GM12878 (cell line): ENCODE measurements at regions not wholly inside any gene's neighbourhood (a gene's known extent, or its start where the extent isn't known, plus 50 kb on each side); places are given as distances from the start of the nearest gene placed in this dataset.

Experiments
- ATAC-seq: fragments of 200-7000 bp; cut with Tn5 transposase; 3 replicates; pipeline ENCODE4 v1.9.1; 2020; ENCODE audit warnings: mild to moderate bottlenecking, moderate library complexity
- BruUV-seq: library from RNA; stranded (reverse); fragments of 400-500 nt; replicated peaks from 2 replicates; lab custom pipeline; 2021; lab: Mats Ljungman, UMichigan
- CTCF ChIA-PET: fragments of 300-600 bp; sonication (Branson Sonifier 250); formaldehyde crosslinking; extraction: SDS; loops from one replicate; lab custom pipeline; 2021; ENCODE audit warnings: inconsistent platforms; lab: Yijun Ruan, JAX
- POLR2A ChIA-PET: fragments of 350-600 bp; formaldehyde crosslinking; extraction: SDS; loops from one replicate; lab custom pipeline; 2021; ENCODE audit warnings: inconsistent platforms; lab: Charles Lee
- RAD21 ChIA-PET: fragments of 300-600 bp; sonication (Branson Sonifier 250); formaldehyde crosslinking; loops from one replicate; lab custom pipeline; 2023; ENCODE audit warnings: antibody characterized with exemption; ENCODE audit not compliant: unreplicated experiment; lab: Charles Lee
- SMC1A ChIA-PET: fragments of 300-600 bp; sonication (Branson Sonifier 250); formaldehyde crosslinking; loops from one replicate; lab custom pipeline; 2023; ENCODE audit not compliant: unreplicated experiment, uncharacterized antibody; lab: Charles Lee
- DNase-seq: peaks from one replicate; pipeline ENCODE4 v3.0.0-alpha.2; 2011; ENCODE audit warnings: low read depth, low spot score
- FAIRE-seq: peaks from 3 replicates; lab custom pipeline; 2011; peaks lifted over from hg19 to GRCh38; lab: Jason Lieb, UNC
- H2AFZ ChIP-seq: 2 replicates; pipeline ENCODE4 v1.6.0; 2011; ENCODE audit warnings: low read depth, low read length, control low read depth; ENCODE audit not compliant: control insufficient read depth
- H3K27ac ChIP-seq: 2 replicates; pipeline ENCODE4 v1.5.1; 2011; ENCODE audit warnings: control low read depth; ENCODE audit not compliant: control insufficient read depth, insufficient read depth
- H3K27me3 ChIP-seq, 2 experiments: replicated peaks in 1 of 2; 2 replicates each; pipeline versions ENCODE4 v1.6.0 to v1.6.1; 2011; ENCODE audit warnings: low read length in 1 of 2; ENCODE audit not compliant: control insufficient read depth in 2 of 2, insufficient read depth in 2 of 2
- H3K36me3 ChIP-seq, 2 experiments: 2 replicates each; pipeline ENCODE4 v1.5.1; 2011; ENCODE audit warnings: low read length in 1 of 2; ENCODE audit not compliant: control insufficient read depth in 2 of 2, insufficient read depth in 2 of 2
- H3K4me1 ChIP-seq: 2 replicates; pipeline ENCODE4 v1.6.1; 2011; ENCODE audit warnings: mild to moderate bottlenecking, low read length, moderate library complexity, mixed read lengths; ENCODE audit not compliant: control insufficient read depth, insufficient read depth
- H3K4me2 ChIP-seq: 2 replicates; pipeline ENCODE4 v1.6.0; 2011; ENCODE audit warnings: control low read depth; ENCODE audit not compliant: control insufficient read depth, insufficient read depth
- H3K4me3 ChIP-seq: fragments of 200-600 bp; sonication (generic); 2 replicates; pipeline ENCODE4 v1.5.1; 2016
- H3K79me2 ChIP-seq: 2 replicates; pipeline ENCODE4 v1.6.0; 2011; ENCODE audit warnings: low read length; ENCODE audit not compliant: control insufficient read depth, insufficient read depth
- H3K9ac ChIP-seq: 2 replicates; pipeline ENCODE4 v1.8.0; 2011; ENCODE audit warnings: low read length, control low read depth, mixed read lengths; ENCODE audit not compliant: control insufficient read depth, insufficient read depth
- H3K9me3 ChIP-seq: replicated peaks from 3 replicates; pipeline ENCODE4 v1.5.1; 2011; ENCODE audit warnings: mild to moderate bottlenecking, low read length; ENCODE audit not compliant: control insufficient read depth, insufficient read depth
- H4K20me1 ChIP-seq: 2 replicates; pipeline ENCODE4 v1.6.0; 2011; ENCODE audit not compliant: control insufficient read depth, insufficient read depth
- BMI1 ChIP-seq: fragments of 450-650 bp; IDR thresholded peaks from 2 replicates; pipeline ENCODE4 v1.6.1; 2016; ENCODE audit warnings: mild to moderate bottlenecking, moderate library complexity, borderline replicate concordance
- CHD4 ChIP-seq: fragments of 200-600 bp; sonication (generic); IDR thresholded peaks from 2 replicates; pipeline ENCODE4 v1.6.1; 2016; ENCODE audit warnings: mild to moderate bottlenecking
- ELK1 ChIP-seq: IDR thresholded peaks from 2 replicates; pipeline ENCODE4 v1.6.1; 2012; ENCODE audit warnings: low read depth, low read length, improper control_type of control experiment
- ETV6 ChIP-seq, 2 experiments: fragments of 450-650 bp in 1 of 2; IDR thresholded peaks in 1 of 2; conservative IDR thresholded peaks in 1 of 2; 2 replicates each; pipeline ENCODE4 v1.6.1; 2014; ENCODE audit warnings: antibody characterized with exemption in 1 of 2, borderline replicate concordance in 1 of 2, low read depth in 1 of 2, mild to moderate bottlenecking in 1 of 2, moderate library complexity in 1 of 2
- GATAD2B ChIP-seq: fragments of 450-650 bp; conservative IDR thresholded peaks from 2 replicates; pipeline ENCODE4 v1.6.1; 2017; ENCODE audit warnings: low read depth, mild to moderate bottlenecking, moderate library complexity
- HDAC2 ChIP-seq: fragments of 200-600 bp; sonication (generic); IDR thresholded peaks from 2 replicates; pipeline ENCODE4 v1.6.1; 2017
- KDM1A ChIP-seq: fragments of 200-600 bp; sonication (generic); IDR thresholded peaks from 2 replicates; pipeline ENCODE4 v1.6.1; 2016; ENCODE audit warnings: borderline replicate concordance
- MEF2B ChIP-seq: fragments of 450-650 bp; IDR thresholded peaks from 2 replicates; pipeline ENCODE4 v1.6.1; 2018; ENCODE audit warnings: mild to moderate bottlenecking, moderate library complexity; ENCODE audit not compliant: partially characterized antibody, poor library complexity, severe bottlenecking
- SIN3A ChIP-seq: IDR thresholded peaks from 2 replicates; pipeline ENCODE4 v1.6.1; 2012; ENCODE audit warnings: low read depth, low read length, improper control_type of control experiment
- SIX5 ChIP-seq: IDR thresholded peaks from 2 replicates; pipeline ENCODE4 v1.6.1; 2011; ENCODE audit warnings: mild to moderate bottlenecking, low read depth, low read length, moderate library complexity; ENCODE audit not compliant: severe bottlenecking
- TAF1 ChIP-seq: IDR thresholded peaks from 2 replicates; pipeline ENCODE4 v1.6.1; 2011; ENCODE audit warnings: mild to moderate bottlenecking, low read depth, low read length, borderline replicate concordance
- TARDBP ChIP-seq: IDR thresholded peaks from 2 replicates; pipeline ENCODE4 v1.6.1; 2016; ENCODE audit warnings: borderline replicate concordance
- ZBED1 ChIP-seq: IDR thresholded peaks from 2 replicates; pipeline ENCODE4 v1.6.1; 2016; ENCODE audit warnings: borderline replicate concordance
- WGBS: methylation state at CpG from one replicate; pipeline ENCODE4 v1.1.6; 2016; ENCODE audit warnings: low lambda C conversion rate; ENCODE audit not compliant: insufficient replicate concordance, insufficient coverage; ENCODE audit errors: missing lambda C conversion rate; 5-methylcytosine and 5-hydroxymethylcytosine counted together
- in situ Hi-C: fragments of 300-500 bp; cut with MboI; formaldehyde crosslinking; loops from 9 replicates; pipeline ENCODE4 v1.14.3; 2018; ENCODE audit warnings: mixed read lengths
- intact Hi-C: fragments of 100-400 bp; cut with micrococcal nuclease; formaldehyde crosslinking; loops from one replicate; pipeline ENCODE4 v1.14.2; 2022; ENCODE audit not compliant: unreplicated experiment
- TF ChIP-seq, protein P1 (sequence below): fragments of 450-650 bp; IDR thresholded peaks from 2 replicates; pipeline ENCODE4 v1.6.1; 2017; ENCODE audit warnings: mild to moderate bottlenecking, moderate library complexity

DNA sequence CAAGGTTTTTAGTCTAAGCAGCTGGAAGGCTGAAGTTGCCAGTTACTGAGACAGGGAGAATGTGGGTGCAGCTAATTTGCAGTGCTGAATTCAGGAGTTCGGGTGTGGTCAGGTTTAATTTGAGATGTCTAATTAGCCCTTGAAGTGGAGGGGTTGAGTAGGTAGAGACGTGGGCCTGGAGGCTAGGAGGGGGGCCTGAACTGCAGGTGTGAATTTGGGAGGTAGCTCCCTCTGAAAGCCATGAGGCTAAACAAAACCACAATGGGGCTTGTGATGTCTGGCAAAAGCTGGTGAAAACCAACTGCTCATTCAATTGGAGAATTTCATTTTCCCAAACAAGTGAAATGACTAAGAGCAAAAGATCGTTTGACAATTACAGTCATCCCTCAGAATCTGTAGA lies 246.0 kb upstream of the NFE2L3 start (continued):
- TF ChIP-seq, protein P1, sequence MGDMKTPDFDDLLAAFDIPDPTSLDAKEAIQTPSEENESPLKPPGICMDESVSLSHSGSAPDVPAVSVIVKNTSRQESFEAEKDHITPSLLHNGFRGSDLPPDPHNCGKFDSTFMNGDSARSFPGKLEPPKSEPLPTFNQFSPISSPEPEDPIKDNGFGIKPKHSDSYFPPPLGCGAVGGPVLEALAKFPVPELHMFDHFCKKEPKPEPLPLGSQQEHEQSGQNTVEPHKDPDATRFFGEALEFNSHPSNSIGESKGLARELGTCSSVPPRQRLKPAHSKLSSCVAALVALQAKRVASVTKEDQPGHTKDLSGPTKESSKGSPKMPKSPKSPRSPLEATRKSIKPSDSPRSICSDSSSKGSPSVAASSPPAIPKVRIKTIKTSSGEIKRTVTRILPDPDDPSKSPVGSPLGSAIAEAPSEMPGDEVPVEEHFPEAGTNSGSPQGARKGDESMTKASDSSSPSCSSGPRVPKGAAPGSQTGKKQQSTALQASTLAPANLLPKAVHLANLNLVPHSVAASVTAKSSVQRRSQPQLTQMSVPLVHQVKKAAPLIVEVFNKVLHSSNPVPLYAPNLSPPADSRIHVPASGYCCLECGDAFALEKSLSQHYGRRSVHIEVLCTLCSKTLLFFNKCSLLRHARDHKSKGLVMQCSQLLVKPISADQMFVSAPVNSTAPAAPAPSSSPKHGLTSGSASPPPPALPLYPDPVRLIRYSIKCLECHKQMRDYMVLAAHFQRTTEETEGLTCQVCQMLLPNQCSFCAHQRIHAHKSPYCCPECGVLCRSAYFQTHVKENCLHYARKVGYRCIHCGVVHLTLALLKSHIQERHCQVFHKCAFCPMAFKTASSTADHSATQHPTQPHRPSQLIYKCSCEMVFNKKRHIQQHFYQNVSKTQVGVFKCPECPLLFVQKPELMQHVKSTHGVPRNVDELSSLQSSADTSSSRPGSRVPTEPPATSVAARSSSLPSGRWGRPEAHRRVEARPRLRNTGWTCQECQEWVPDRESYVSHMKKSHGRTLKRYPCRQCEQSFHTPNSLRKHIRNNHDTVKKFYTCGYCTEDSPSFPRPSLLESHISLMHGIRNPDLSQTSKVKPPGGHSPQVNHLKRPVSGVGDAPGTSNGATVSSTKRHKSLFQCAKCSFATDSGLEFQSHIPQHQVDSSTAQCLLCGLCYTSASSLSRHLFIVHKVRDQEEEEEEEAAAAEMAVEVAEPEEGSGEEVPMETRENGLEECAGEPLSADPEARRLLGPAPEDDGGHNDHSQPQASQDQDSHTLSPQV = no peak
- TF ChIP-seq HDAC2 = no peak

DNA sequence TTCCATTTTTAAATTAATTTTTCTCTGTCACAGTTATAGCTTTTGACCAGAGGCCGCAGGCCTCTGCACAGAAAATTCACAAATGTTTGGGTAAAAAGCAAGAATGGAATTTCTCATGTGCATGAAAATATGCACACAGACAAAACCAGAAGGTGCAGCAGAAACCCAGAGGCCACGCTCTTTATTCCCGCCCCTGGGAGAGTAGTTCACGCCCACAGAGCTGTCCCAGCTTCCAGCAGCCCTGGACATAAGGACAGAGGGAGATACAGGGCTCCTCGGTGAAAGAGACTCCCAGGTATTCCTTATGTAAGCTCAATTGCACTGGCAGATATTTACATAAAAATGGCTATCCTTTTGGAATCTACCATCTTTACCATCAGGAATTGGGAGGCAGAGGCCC lies 245.2 kb upstream of the NFE2L3 start:
- H3K27me3 ChIP-seq = no peaks in the 10 kb centered on the region
- H4K20me1 ChIP-seq = no peaks in the 10 kb centered on the region
- no peak overlapping the region for H3K9ac ChIP-seq
- peaks cover 14% of the 10 kb centered on the region for H3K4me1 ChIP-seq
- no peak overlapping the region for H3K27ac ChIP-seq
- H3K4me3 ChIP-seq = no peak overlapping the region
- H3K4me2 ChIP-seq = no peak overlapping the region
- no peak overlapping the region for H2AFZ ChIP-seq
- no peaks in the 10 kb centered on the region for H3K36me3 ChIP-seq
- H3K9me3 ChIP-seq = no peaks in the 10 kb centered on the region
- WGBS = 72% methylated on average over 5 of the region's 5 CpGs
- CTCF ChIA-PET = interaction anchor here (1.1 to 7.0 kb wide), 5 partner anchors 12 to 184 kb away, joined by 3 to 77 read pairs (median 5); no protein-coding TSS in a partner anchor
- no peaks in the 10 kb centered on the region for H3K79me2 ChIP-seq
- RAD21 ChIA-PET = interaction anchor here (0.9 to 6.5 kb wide), 4 partner anchors 12 to 62 kb away, joined by 3 to 90 read pairs (median 10); no protein-coding TSS in a partner anchor
- SMC1A ChIA-PET = interaction anchor here (0.6 to 7.8 kb wide), 11 partner anchors 8 to 526 kb away, joined by 3 to 108 read pairs (median 5); no protein-coding TSS in a partner anchor
- intact Hi-C loops (no loop called here), in situ Hi-C loops (no loop called here)
- DNase-seq = no peak
- POLR2A ChIA-PET = interaction anchor here (1.2 to 1.6 kb wide), 2 partner anchors 10 to 62 kb away, joined by 3 to 4 read pairs; no protein-coding TSS in a partner anchor
- no peak for ATAC-seq
- no TSS peak for BruUV-seq
- FAIRE-seq = no peak
- TF ChIP-seq GATAD2B = no peak
- TF ChIP-seq TARDBP = no peak
- no peak for TF ChIP-seq SIX5
- no peak for TF ChIP-seq KDM1A
- no peak for TF ChIP-seq ZBED1
- TF ChIP-seq BMI1 = no peak
- TF ChIP-seq CHD4 = no peak
- TF ChIP-seq ETV6 (conservative IDR thresholded peaks at IDR 0.05 in 1 of 2, IDR thresholded peaks at IDR 0.05 in 1 of 2; ENCODE audit: borderline replicate concordance in 1 of 2, low read depth in 1 of 2) = no peak
- TF ChIP-seq, protein P1 = no peak
- TF ChIP-seq MEF2B = no peak
- no peak for TF ChIP-seq ELK1
- TF ChIP-seq SIN3A = no peak
- no peak for TF ChIP-seq TAF1
